ENCODE measurements at regions not wholly inside any gene's neighbourhood (a gene's known extent, or its start where the extent isn't known, plus 50 kb on each side); places are given as distances from the start of the nearest gene placed in this dataset.

GRCh38 chr5:56650386-56650785, 165.0 kb upstream of the MAP3K1 start (continued):
- TF ChIP-seq ZNF503 (CRISPR knock-in tag; IDR thresholded peaks at IDR 0.05) (no peak), NR2F6 (IDR thresholded peaks at IDR 0.05) (no peak), NR2F6 (CRISPR knock-in tag; IDR thresholded peaks at IDR 0.05) (no peak), FOXP1 (IDR thresholded peaks at IDR 0.05) (no peak), FOXP1 (CRISPR knock-in tag; IDR thresholded peaks at IDR 0.05) (no peak), ZNF577 (CRISPR knock-in tag; IDR thresholded peaks at IDR 0.05; ENCODE audit: borderline replicate concordance, low read depth) (no peak)

DNA sequence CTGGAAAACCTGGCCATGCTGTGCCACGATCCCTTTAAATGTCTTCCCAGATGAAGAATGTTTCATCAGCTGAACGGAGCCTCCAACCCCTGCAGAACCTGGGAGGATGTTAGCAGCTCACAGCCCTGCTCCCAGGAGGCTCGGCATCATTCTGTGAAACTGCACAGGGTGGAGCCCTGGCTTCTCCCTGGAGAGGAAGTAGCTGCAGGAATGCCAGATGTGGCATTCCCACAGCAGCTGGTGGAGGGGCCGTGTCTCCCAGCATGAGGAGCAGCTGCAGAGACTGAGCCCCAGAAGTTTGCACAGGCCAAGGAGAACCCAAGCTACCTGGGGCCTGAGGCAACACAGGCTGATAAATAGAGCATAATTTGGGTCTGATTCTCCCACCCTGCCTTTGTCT, 165.8 kb upstream of the MAP3K1 start:
- H3K9ac ChIP-seq (ENCODE audit: insufficient read depth, low read depth, low read length) = no peak overlapping the region
- CTCF ChIA-PET (ENCODE audit: low intra/inter-chr PET ratio, low total read pairs) = no interaction called here
- WGBS (ENCODE audit: low lambda C conversion rate) = 14% methylated on average over 2 of the region's 4 CpGs
- H3K36me3 ChIP-seq (replicated peaks in 1 of 2; ENCODE audit: control insufficient read depth in 1 of 2, insufficient read depth in 2 of 2, low read length in 2 of 2) = no peaks in the 10 kb centered on the region
- H3K4me1 ChIP-seq (ENCODE audit: insufficient read depth, low read length) = peaks cover 11% of the 10 kb centered on the region; the same call in 1 of the 2 replicates
- BruUV-seq (replicated peaks) = no TSS peak
- H3K4me2 ChIP-seq (ENCODE audit: low read depth, low read length) = no peak overlapping the region
- H3K27ac ChIP-seq (ENCODE audit: extremely low read length, insufficient read depth, low read length) = no peak overlapping the region
- H3K4me3 ChIP-seq (replicated peaks in 1 of 3; ENCODE audit: insufficient read depth in 1 of 3, low read depth in 2 of 3, low read length in 3 of 3) = no peak overlapping the region
- H3K27me3 ChIP-seq (ENCODE audit: control insufficient read depth in 1 of 2, insufficient read depth in 2 of 2, low read length in 2 of 2) = peaks cover 3 to 16% of the 10 kb centered on the region in 2 experiments; a peak in 4 of 5 replicates
- peak; percentile 56; the same call in 2 of the 3 replicates for ATAC-seq
- POLR2A ChIA-PET = no interaction called here
- no peaks in the 10 kb centered on the region for H3K9me3 ChIP-seq (ENCODE audit: low read length)
- no peak for FAIRE-seq
- in situ Hi-C loops (cut with HindIII; ENCODE audit: extremely low pct_ligation_motif_present, low pct_unique_long_range_greater_than_20kb) (no loop called here), intact Hi-C loops (cut with micrococcal nuclease; ENCODE audit: unreplicated experiment) (no loop called here)
- H4K20me1 ChIP-seq (ENCODE audit: insufficient read depth, low read length) = no peaks in the 10 kb centered on the region
- H3K79me2 ChIP-seq (ENCODE audit: insufficient read depth, low read length) = no peaks in the 10 kb centered on the region
- H2AFZ ChIP-seq (ENCODE audit: low read length) = no peak overlapping the region
- DNase-seq (ENCODE audit: low spot score) = no peak
- no peak for TF ChIP-seq ZNF280B (CRISPR knock-in tag; IDR thresholded peaks at IDR 0.05; ENCODE audit: borderline replicate concordance)
- no peak for TF ChIP-seq AGO1 (IDR thresholded peaks at IDR 0.05; ENCODE audit: low read depth, low read length, poor library complexity, severe bottlenecking)
- TF ChIP-seq CENPX (CRISPR knock-in tag; IDR thresholded peaks at IDR 0.05) = no peak
- TF ChIP-seq, protein P1, sequence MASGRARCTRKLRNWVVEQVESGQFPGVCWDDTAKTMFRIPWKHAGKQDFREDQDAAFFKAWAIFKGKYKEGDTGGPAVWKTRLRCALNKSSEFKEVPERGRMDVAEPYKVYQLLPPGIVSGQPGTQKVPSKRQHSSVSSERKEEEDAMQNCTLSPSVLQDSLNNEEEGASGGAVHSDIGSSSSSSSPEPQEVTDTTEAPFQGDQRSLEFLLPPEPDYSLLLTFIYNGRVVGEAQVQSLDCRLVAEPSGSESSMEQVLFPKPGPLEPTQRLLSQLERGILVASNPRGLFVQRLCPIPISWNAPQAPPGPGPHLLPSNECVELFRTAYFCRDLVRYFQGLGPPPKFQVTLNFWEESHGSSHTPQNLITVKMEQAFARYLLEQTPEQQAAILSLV (CRISPR knock-in tag; IDR thresholded peaks at IDR 0.05; ENCODE audit: borderline replicate concordance) = no peak
- no peak for TF ChIP-seq ZBTB7B (CRISPR knock-in tag; IDR thresholded peaks at IDR 0.05)
- TF ChIP-seq ZHX1 (CRISPR knock-in tag; IDR thresholded peaks at IDR 0.05; ENCODE audit: low read depth) = no peak
- TF ChIP-seq MTF2 (CRISPR knock-in tag; IDR thresholded peaks at IDR 0.05; ENCODE audit: borderline replicate concordance) = no peak
- TF ChIP-seq THAP11 (CRISPR knock-in tag; IDR thresholded peaks at IDR 0.05) = no peak
- TF ChIP-seq ZNF263 (CRISPR knock-in tag; IDR thresholded peaks at IDR 0.05) = no peak
- no peak for TF ChIP-seq SMARCC2 (IDR thresholded peaks at IDR 0.05)
- TF ChIP-seq, protein P2, sequence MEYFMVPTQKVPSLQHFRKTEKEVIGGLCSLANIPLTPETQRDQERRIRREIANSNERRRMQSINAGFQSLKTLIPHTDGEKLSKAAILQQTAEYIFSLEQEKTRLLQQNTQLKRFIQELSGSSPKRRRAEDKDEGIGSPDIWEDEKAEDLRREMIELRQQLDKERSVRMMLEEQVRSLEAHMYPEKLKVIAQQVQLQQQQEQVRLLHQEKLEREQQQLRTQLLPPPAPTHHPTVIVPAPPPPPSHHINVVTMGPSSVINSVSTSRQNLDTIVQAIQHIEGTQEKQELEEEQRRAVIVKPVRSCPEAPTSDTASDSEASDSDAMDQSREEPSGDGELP (IDR thresholded peaks at IDR 0.05; ENCODE audit: borderline replicate concordance, low read depth) = no peak
- TF ChIP-seq MED8 (CRISPR knock-in tag; IDR thresholded peaks at IDR 0.05; ENCODE audit: insufficient replicate concordance) = no peak

All from HepG2 (cell line).